HG03025 (cell line): ENCODE measurements at regions not wholly inside any gene's neighbourhood (a gene's known extent, or its start where the extent isn't known, plus 50 kb on each side); places are given as distances from the start of the nearest gene placed in this dataset.

Experiments
- ATAC-seq: cut with Tn5 transposase; IDR thresholded peaks from one replicate; pipeline ENCODE4 v1.9.1; 2021; ENCODE audit warnings: mild to moderate bottlenecking, moderate library complexity; ENCODE audit not compliant: unreplicated experiment, low FRiP score

GRCh38 chr5:56342616-56343015 lies 109.5 kb upstream of the ANKRD55 start:
- ATAC-seq, result no peak

DNA sequence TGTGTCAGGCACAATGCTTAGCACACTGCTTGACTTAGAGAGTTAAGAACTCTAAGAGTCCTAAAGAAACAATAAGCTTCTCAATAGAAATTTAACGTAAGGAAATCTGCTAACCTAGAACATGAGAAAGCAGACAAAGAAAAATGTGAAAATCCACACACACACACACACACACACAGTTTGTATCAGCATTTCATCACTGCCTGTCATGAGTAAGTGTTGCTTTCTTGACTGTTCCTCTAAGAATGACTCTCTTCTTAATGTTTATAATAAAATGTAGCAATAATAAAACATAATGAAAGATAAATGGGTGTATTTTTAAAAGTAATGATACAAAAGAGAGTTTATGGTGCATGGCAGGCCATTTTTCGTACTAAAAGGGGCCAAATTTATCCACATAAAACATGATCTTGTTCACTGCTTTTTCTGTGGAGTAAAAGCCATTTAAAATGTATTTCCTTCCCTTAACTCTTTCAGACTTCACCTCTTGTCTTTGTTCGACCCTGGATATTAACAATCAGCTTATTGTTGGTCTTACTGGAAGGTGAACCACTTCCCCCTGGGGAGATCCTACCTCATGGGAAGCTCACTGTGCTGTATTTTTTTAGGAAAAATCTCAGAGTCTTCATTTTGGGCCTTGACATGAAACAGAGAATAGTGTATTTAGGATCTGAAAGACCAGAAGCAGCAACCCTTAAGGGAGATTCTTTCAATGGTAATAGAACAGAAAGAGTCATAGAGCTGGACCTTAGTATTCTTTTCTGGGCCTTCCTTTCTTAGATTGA lies 107.3 kb upstream of the ANKRD55 start:
- no peak for ATAC-seq

GRCh38 chr5:56339732-56340131 lies 106.6 kb upstream of the ANKRD55 start:
- no peak for ATAC-seq

- no peak for ATAC-seq
These were observed 104.7 kb upstream of the ANKRD55 start for GRCh38 chr5:56337715-56338319.

- no peak for ATAC-seq
These were observed 102.1 kb upstream of the ANKRD55 start for GRCh38 chr5:56335212-56335611.

GRCh38 chr5:56330806-56331205 lies 97.7 kb upstream of the ANKRD55 start:
- no peak for ATAC-seq

DNA sequence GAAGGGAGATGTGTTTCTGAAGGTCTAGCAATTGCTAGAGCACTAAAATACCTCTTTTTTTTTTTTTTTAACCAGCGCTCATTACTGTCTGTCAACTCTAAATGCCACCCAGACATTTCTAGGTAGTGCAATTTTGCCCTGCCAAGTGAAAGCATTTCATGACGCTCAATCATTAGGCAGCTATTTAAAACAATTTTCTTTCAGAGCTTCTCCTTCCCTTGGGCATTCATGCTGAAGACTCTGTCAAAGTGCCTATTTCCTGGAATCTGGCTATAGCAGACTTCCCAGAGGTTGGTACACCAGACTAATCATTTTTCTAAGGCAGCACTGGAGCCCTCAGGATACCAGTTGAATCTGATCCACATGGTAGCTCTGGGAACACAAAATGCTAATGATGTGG lies 97.0 kb upstream of the ANKRD55 start:
- no peak for ATAC-seq

DNA sequence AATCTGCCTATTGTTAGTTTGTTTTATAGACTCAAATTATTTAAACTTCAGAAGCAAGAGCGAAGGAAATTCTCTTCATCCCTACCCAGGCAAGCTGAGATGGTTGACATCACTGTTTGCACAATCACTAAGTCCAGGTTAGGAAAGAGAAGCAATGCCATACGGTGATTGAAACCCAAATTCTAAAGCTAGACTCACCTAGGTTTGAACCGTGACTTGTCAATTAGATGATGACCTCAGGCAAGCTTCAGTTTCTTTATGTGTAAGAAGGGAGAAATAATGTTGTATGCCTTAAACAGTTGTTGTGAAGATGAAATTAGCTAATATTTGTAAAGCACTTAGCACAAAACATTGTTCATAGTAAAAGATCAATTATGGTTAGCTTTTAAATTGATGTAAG lies 96.5 kb upstream of the ANKRD55 start:
- ATAC-seq, result no peak

DNA sequence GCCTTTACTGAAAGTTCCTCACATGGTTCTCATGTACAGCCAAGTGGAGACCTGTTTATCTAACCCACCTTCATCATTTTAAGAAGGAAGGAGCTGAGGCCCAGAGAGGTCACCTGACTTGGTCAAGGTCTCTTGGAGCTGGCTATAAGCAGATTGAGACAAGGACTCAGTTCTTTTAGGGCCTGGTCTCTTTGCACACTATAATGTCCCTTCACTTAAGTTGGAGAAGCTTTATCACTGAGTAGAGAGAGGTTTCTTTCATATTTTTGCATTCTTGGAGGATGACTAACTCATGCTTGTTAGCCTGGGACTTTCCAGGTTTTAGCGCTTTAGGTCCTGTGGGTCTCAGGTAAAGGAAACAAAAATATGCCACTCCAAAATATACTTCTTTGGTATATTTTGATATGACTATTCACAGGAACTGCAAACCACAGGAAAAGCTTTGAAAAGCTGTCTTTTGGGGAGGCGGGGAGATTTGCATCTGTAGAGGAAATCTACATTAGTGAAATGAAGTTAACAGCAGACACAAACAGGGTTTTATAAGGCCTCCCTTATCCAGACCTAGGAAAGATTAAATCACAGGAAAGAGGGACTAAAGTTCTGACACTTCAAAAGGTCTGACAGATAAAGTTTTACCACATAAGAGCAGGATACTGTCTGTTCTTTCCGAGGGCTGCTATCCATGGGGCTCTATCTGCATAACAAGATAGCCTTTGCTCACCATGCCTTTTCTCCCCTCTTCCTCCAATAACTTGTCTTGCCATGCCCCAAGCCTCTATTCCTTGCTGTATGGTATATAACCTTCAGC lies 95.8 kb upstream of the ANKRD55 start:
- ATAC-seq, result no peak

DNA sequence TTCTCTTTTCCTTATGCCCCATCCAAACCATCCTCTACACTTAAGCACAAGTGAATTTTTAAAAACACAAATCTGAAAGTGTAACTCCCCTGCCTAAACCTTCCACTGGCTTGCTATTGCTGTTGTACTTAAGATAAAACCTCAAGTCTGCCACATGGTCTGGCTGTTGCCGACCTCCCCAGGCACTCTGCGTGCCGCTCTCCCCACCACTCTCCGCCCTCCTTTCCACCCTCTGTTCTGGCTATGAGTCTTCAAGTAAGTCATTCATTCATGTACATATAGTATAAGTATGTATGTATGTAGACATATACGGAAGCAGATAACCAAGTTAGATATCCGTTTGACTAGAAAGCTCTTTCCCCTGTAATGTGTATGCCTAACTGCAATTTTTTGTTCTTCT lies 94.7 kb upstream of the ANKRD55 start:
- no peak for ATAC-seq

- no peak for ATAC-seq
These were observed 93.6 kb upstream of the ANKRD55 start for GRCh38 chr5:56326770-56327169.

GRCh38 chr5:56326116-56326515 lies 93.0 kb upstream of the ANKRD55 start:
- ATAC-seq, result no peak

DNA sequence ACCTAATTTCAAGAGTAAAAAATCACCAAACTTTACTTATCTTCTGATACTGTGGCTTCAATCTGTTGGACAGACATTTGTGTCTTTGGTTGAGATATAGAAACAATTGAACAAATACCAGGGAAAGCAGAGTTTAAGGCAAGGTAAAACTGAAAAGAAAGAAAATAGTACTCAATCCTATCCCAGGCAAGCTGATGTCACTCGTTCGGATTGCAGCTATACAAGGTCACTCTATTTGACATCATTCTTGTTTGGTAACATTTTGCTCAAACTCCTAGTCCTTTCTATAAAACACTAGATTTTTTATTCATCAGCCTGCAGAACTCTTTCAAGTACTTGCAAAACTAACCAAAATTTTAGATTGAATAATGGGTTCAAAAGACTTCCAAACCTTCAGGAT lies 91.9 kb upstream of the ANKRD55 start:
- ATAC-seq, result no peak

DNA sequence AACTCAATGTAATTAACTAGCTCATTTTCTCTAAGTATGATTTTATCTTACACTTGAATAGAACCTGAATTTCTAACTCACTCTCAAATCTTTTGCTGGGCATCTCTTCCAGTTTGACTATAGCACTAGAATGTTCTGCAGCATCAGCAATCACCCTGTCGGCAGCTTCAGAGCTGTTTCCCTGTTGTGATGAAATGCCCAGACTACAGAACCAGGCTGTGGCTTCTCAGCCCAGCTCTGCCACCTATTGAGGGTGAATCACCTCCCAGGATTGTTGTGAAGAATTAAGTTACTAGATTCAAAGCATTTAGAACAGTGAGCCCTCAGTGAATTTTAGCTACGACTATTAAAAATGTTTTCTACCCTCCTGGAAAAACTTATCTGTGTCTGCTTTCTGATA lies 90.4 kb upstream of the ANKRD55 start:
- ATAC-seq, result no peak

GRCh38 chr5:56322592-56322991 lies 89.5 kb upstream of the ANKRD55 start:
- no peak for ATAC-seq

GRCh38 chr5:56321236-56321881 lies 88.2 kb upstream of the ANKRD55 start:
- ATAC-seq, result no peak

DNA sequence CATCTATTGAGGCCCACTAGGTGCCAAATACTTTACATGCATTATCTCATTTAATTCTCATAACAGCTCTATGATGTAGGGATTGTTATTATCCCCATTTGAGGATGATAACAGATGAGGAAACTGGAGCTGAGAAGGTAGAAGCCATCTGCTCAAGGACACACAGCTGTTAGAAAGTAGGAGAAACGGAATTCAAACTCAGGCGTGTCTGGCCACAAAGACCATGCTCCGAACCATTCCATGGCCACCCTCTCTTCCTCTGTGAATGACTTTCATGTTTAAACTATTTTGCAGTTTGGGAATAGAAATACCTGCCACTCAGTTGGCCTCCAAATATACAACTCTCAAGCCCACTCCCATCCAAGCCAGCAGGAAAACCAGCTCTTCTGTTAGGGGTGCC lies 87.6 kb upstream of the ANKRD55 start:
- no peak for ATAC-seq

- ATAC-seq, result no peak
These were observed 86.5 kb upstream of the ANKRD55 start for GRCh38 chr5:56319526-56320181.

DNA sequence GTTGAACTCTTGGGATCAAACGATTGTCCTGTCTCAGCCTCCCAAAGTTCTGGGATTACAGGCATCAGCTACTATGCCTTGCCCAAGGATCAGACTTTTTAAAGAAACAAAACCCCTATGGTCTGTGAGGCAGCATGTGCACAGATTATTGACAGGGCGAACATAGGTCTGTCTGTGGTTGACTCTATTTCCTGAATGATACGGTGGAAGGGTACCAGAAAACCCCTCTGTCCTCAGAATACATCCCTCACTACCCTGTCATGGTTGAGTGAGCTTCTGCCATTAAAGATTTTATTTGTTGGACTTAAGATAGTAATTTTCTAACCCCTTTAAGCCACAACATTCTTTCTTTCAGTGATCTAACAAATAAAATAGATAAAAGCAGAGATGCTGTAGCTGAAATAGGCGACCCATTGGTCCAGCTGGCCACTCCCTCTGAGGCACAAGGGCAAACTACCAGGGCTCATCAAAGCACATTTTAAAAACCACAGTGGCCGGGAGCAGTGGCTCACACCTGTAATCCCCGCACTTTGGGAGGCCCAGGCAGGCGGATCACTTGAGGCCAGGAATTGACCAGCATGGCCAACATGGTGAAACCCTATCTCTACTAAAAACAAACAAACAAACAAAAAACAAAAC lies 84.9 kb upstream of the ANKRD55 start:
- ATAC-seq, result no peak
